Astrocyte (in vitro differentiated cells and primary cell): ENCODE measurements at regions not wholly inside any gene's neighbourhood (a gene's known extent, or its start where the extent isn't known, plus 50 kb on each side); places are given as distances from the start of the nearest gene placed in this dataset.

Source experiments
- DNase-seq: peaks from one replicate; pipeline ENCODE4 v3.0.0-alpha.2; 2010; ENCODE audit warnings: low read depth
- FAIRE-seq: peaks from 2 replicates; lab custom pipeline; 2011; peaks lifted over from hg19 to GRCh38; lab: Jason Lieb, UNC
- H2AFZ ChIP-seq: 2 replicates; pipeline ENCODE4 v1.6.0; 2012; ENCODE audit warnings: low read depth, low read length, inconsistent platforms
- H3K27ac ChIP-seq: 2 replicates; pipeline ENCODE4 v1.5.1; 2011; ENCODE audit warnings: low read depth, low read length, inconsistent platforms
- H3K27me3 ChIP-seq: 2 replicates; pipeline ENCODE4 v1.6.0; 2011; ENCODE audit warnings: low read length, inconsistent platforms; ENCODE audit not compliant: insufficient read depth
- H3K36me3 ChIP-seq: 2 replicates; pipeline ENCODE4 v1.5.1; 2011; ENCODE audit warnings: low read length, inconsistent platforms; ENCODE audit not compliant: insufficient read depth
- H3K4me1 ChIP-seq: 2 replicates; pipeline ENCODE4 v1.5.1; 2011; ENCODE audit warnings: low read length, inconsistent platforms; ENCODE audit not compliant: insufficient read depth
- H3K4me2 ChIP-seq: 2 replicates; pipeline ENCODE4 v1.6.0; 2012; ENCODE audit warnings: low read length, inconsistent platforms
- H3K4me3 ChIP-seq: 2 replicates; pipeline ENCODE4 v1.5.1; 2011; ENCODE audit warnings: low read depth, mild to moderate bottlenecking, low read length, inconsistent platforms; ENCODE audit not compliant: insufficient read depth
- H3K79me2 ChIP-seq: 2 replicates; pipeline ENCODE4 v1.6.0; 2012; ENCODE audit warnings: mild to moderate bottlenecking, low read length, inconsistent platforms; ENCODE audit not compliant: insufficient read depth
- H3K9ac ChIP-seq: 2 replicates; pipeline ENCODE4 v1.6.0; 2012; ENCODE audit warnings: mild to moderate bottlenecking, low read length, inconsistent platforms
- H3K9me3 ChIP-seq: 2 replicates; pipeline ENCODE4 v1.5.1; 2012; ENCODE audit warnings: low read depth, mild to moderate bottlenecking, low read length, inconsistent platforms; ENCODE audit not compliant: insufficient read depth
- H4K20me1 ChIP-seq: 2 replicates; pipeline ENCODE4 v1.6.0; 2012; ENCODE audit warnings: low read length, inconsistent platforms; ENCODE audit not compliant: insufficient read depth
- H3K27ac Mint-ChIP-seq: one replicate; pipeline ENCODE4 v1.8.0; 2021; ENCODE audit warnings: mild to moderate bottlenecking, mixed read lengths; ENCODE audit not compliant: unreplicated experiment
- H3K27me3 Mint-ChIP-seq: one replicate; pipeline ENCODE4 v1.8.0; 2021; ENCODE audit warnings: low read depth, mixed read lengths; ENCODE audit not compliant: unreplicated experiment
- H3K36me3 Mint-ChIP-seq: one replicate; pipeline ENCODE4 v1.8.0; 2021; ENCODE audit warnings: low read depth, mixed read lengths; ENCODE audit not compliant: unreplicated experiment
- H3K4me1 Mint-ChIP-seq: one replicate; pipeline ENCODE4 v1.8.0; 2021; ENCODE audit warnings: low read depth, mixed read lengths; ENCODE audit not compliant: unreplicated experiment
- H3K4me3 Mint-ChIP-seq: one replicate; pipeline ENCODE4 v1.8.0; 2021; ENCODE audit warnings: mild to moderate bottlenecking, moderate library complexity, mixed read lengths; ENCODE audit not compliant: unreplicated experiment
- H3K9me3 Mint-ChIP-seq: one replicate; pipeline ENCODE4 v1.8.0; 2021; ENCODE audit warnings: mild to moderate bottlenecking, mixed read lengths; ENCODE audit not compliant: unreplicated experiment
- CTCF ChIP-seq: IDR thresholded peaks from 2 replicates; pipeline ENCODE4 v1.5.1; 2011; ENCODE audit warnings: low read depth, mild to moderate bottlenecking, inconsistent platforms, low read length, moderate library complexity; ENCODE audit not compliant: insufficient read depth
- EZH2 ChIP-seq: IDR thresholded peaks from 2 replicates; pipeline ENCODE4 v1.6.1; 2012; ENCODE audit warnings: mild to moderate bottlenecking, low read length, inconsistent platforms; ENCODE audit not compliant: insufficient read depth

- Mint-ChIP-seq H3K4me3 (no peak overlapping the region), H3K36me3 (no peaks in the 10 kb centered on the region), H3K27ac (no peak overlapping the region), H3K9me3 (peaks cover 5% of the 10 kb centered on the region), H3K27me3 (peaks cover 23% of the 10 kb centered on the region), H3K4me1 (peaks cover 10% of the 10 kb centered on the region)
- Histone ChIP-seq H3K36me3 (no peaks in the 10 kb centered on the region), H3K27ac (no peak overlapping the region), H3K4me3 (no peak overlapping the region), H3K4me1 (peaks cover 17% of the 10 kb centered on the region), H3K9ac (no peak overlapping the region), H3K9me3 (no peaks in the 10 kb centered on the region), H3K4me2 (no peak overlapping the region), H3K79me2 (no peaks in the 10 kb centered on the region), H4K20me1 (no peaks in the 10 kb centered on the region), H2AFZ (no peak overlapping the region), H3K27me3 (no peaks in the 10 kb centered on the region)
- no peak for TF ChIP-seq EZH2
- TF ChIP-seq CTCF, result no peak
- no peak for FAIRE-seq
- DNase-seq, result no peak
Observed at GRCh38 chr4:26199596-26199995, 121.2 kb upstream of the RBPJ start.

GRCh38 chr4:26201120-26201519, 119.7 kb upstream of the RBPJ start:
- peaks cover 19% of the 10 kb centered on the region for H3K4me1 ChIP-seq
- H3K9me3 Mint-ChIP-seq, result peaks cover 5% of the 10 kb centered on the region
- no peaks in the 10 kb centered on the region for H3K79me2 ChIP-seq
- no peak overlapping the region for H3K27ac Mint-ChIP-seq
- TF ChIP-seq EZH2 (no peak), CTCF (no peak)
- H3K4me3 Mint-ChIP-seq, result no peak overlapping the region
- H3K4me2 ChIP-seq, result no peak overlapping the region
- DNase-seq (no peak), FAIRE-seq (no peak)
- no peaks in the 10 kb centered on the region for H3K27me3 ChIP-seq
- H3K36me3 Mint-ChIP-seq, result no peaks in the 10 kb centered on the region
- H3K27me3 Mint-ChIP-seq, result peaks cover 23% of the 10 kb centered on the region
- peaks cover 10% of the 10 kb centered on the region for H3K4me1 Mint-ChIP-seq
- no peak overlapping the region for H3K4me3 ChIP-seq
- no peaks in the 10 kb centered on the region for H3K9me3 ChIP-seq
- no peak overlapping the region for H2AFZ ChIP-seq
- no peaks in the 10 kb centered on the region for H3K36me3 ChIP-seq
- H3K27ac ChIP-seq, result no peak overlapping the region
- H4K20me1 ChIP-seq, result no peaks in the 10 kb centered on the region
- no peak overlapping the region for H3K9ac ChIP-seq

- Histone ChIP-seq H3K4me3 (no peak overlapping the region), H3K27me3 (peaks cover 8% of the 10 kb centered on the region), H3K27ac (no peak overlapping the region), H2AFZ (no peak overlapping the region), H3K9ac (no peak overlapping the region), H3K4me2 (no peak overlapping the region), H3K4me1 (peaks cover 11% of the 10 kb centered on the region), H3K79me2 (no peaks in the 10 kb centered on the region), H4K20me1 (no peaks in the 10 kb centered on the region), H3K36me3 (no peaks in the 10 kb centered on the region), H3K9me3 (no peaks in the 10 kb centered on the region)
- no peak overlapping the region for H3K27ac Mint-ChIP-seq
- H3K4me1 Mint-ChIP-seq, result no peaks in the 10 kb centered on the region
- TF ChIP-seq EZH2 (no peak), CTCF (no peak)
- DNase-seq, result no peak
- peaks cover 21% of the 10 kb centered on the region for H3K27me3 Mint-ChIP-seq
- H3K36me3 Mint-ChIP-seq, result no peaks in the 10 kb centered on the region
- no peak for FAIRE-seq
- H3K4me3 Mint-ChIP-seq, result no peak overlapping the region
- peaks cover 1% of the 10 kb centered on the region for H3K9me3 Mint-ChIP-seq
Observed at GRCh38 chr4:26204249-26204825, 116.5 kb upstream of the RBPJ start.
